ENCODE measurements at regions not wholly inside any gene's neighbourhood (a gene's known extent, or its start where the extent isn't known, plus 50 kb on each side); places are given as distances from the start of the nearest gene placed in this dataset.

DNA sequence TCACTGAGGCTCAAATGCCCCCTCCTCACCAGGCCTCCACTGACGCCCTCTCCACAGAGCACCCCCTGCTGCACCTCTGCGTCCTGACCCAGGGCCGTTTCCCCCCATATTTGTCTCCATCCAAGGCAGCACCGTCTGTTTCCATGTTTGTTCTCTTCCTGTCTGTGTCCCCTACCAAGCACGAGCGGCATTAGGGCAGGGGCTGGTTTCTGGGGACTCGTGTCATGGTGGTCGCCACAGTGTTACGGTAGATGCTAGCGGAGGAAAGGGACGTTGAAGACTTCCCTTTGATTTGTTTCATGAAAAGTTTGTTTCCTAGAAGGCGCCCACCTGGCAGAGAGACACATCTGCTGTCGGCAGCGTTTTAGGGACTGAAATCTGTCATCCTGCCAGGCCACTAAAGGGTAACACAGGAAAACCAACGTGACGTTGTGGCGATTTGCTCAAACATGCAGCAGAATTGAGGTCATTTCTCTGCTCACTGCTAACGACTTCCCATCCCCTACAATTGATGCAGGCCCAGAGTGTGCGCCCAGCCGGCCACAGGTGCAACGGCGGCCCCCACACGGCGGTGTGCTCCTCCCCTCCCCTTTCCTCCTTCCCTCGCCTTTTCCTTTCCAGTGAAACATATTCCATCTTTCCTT lies 79.3 kb upstream of the IRX4 start:
- TF ChIP-seq, protein P1, sequence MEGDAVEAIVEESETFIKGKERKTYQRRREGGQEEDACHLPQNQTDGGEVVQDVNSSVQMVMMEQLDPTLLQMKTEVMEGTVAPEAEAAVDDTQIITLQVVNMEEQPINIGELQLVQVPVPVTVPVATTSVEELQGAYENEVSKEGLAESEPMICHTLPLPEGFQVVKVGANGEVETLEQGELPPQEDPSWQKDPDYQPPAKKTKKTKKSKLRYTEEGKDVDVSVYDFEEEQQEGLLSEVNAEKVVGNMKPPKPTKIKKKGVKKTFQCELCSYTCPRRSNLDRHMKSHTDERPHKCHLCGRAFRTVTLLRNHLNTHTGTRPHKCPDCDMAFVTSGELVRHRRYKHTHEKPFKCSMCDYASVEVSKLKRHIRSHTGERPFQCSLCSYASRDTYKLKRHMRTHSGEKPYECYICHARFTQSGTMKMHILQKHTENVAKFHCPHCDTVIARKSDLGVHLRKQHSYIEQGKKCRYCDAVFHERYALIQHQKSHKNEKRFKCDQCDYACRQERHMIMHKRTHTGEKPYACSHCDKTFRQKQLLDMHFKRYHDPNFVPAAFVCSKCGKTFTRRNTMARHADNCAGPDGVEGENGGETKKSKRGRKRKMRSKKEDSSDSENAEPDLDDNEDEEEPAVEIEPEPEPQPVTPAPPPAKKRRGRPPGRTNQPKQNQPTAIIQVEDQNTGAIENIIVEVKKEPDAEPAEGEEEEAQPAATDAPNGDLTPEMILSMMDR (IDR thresholded peaks at IDR 0.05): no peak
- intact Hi-C loops (cut with DNase I): no loop called here
- no peak overlapping the region for H3K4me3 ChIP-seq
- H3K36me3 ChIP-seq: no peaks in the 10 kb centered on the region
- DNase-seq: no peak
- no peak for ATAC-seq
- H3K9me3 ChIP-seq: no peaks in the 10 kb centered on the region
- no peaks in the 10 kb centered on the region for H3K27me3 ChIP-seq
- H3K4me1 ChIP-seq: no peaks in the 10 kb centered on the region
- no peak overlapping the region for H3K27ac ChIP-seq

DNA sequence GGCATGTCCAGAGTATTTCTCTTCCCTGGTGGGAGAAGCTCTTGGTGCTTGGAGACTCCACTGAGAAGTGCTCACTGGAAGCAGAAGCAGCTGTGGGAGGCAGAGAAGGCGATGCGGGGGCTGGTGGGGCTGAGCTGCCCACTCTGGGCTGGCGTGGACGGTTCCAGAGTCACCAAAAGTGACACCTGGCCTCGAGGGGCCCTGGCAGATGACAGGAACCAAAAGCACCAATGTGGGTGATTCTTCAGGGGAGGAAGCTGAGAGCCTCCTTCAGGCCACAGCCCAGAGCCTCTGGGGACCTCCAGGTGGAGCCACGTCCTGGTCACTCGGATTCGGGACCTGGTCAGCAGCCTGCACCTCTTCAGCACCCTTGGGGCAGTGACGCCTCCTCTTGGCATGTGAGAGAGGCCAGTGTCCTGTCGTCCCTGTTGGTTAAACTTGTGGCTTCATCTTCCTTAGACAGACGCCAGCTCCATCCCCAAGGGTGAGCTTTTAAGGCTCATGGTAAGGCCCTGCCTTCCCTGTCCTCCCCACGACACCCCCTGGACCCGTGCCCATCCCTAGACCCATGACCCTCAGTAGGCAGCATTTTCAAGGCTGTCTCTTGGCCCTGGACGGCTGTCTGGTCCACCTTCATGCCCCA lies 78.7 kb upstream of the IRX4 start:
- no peaks in the 10 kb centered on the region for H3K36me3 ChIP-seq
- intact Hi-C loops (cut with DNase I): no loop called here
- no peaks in the 10 kb centered on the region for H3K4me1 ChIP-seq
- no peak overlapping the region for H3K27ac ChIP-seq
- no peak overlapping the region for H3K4me3 ChIP-seq
- no peak for DNase-seq
- H3K27me3 ChIP-seq: no peaks in the 10 kb centered on the region
- H3K9me3 ChIP-seq: no peaks in the 10 kb centered on the region
- TF ChIP-seq, protein P1 (IDR thresholded peaks at IDR 0.05): no peak
- ATAC-seq: no peak

DNA sequence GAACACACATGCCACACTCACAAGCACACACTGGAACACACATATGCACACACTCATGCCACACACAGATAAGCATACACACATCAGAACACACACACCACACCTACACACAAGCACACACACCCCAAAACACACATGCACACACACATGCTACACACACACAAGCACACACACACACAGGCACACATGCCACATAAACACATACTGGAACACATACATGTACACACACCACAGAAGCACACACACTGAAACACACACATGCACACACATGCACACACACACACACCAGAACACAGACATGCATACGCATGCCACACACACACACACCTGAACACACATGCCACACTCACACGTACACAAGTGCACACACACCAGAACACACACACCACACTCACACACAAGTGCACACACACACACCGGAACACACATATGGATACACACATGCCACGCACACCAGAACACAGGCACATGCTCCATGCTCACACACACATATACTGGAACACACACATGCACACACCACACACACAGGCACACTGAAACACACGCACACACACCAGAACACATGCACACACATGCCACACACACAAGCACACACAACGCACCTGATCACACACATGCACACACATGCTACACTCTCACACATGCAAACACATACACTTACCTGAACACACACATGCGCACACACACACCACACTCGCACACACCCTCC lies 78.0 kb upstream of the IRX4 start:
- intact Hi-C loops (cut with DNase I): no loop called here
- Histone ChIP-seq H3K27ac (no peak overlapping the region), H3K36me3 (no peaks in the 10 kb centered on the region), H3K9me3 (no peaks in the 10 kb centered on the region), H3K27me3 (no peaks in the 10 kb centered on the region), H3K4me3 (no peak overlapping the region), H3K4me1 (no peaks in the 10 kb centered on the region)
- no peak for ATAC-seq
- TF ChIP-seq, protein P1 (IDR thresholded peaks at IDR 0.05): no peak
- no peak for DNase-seq

DNA sequence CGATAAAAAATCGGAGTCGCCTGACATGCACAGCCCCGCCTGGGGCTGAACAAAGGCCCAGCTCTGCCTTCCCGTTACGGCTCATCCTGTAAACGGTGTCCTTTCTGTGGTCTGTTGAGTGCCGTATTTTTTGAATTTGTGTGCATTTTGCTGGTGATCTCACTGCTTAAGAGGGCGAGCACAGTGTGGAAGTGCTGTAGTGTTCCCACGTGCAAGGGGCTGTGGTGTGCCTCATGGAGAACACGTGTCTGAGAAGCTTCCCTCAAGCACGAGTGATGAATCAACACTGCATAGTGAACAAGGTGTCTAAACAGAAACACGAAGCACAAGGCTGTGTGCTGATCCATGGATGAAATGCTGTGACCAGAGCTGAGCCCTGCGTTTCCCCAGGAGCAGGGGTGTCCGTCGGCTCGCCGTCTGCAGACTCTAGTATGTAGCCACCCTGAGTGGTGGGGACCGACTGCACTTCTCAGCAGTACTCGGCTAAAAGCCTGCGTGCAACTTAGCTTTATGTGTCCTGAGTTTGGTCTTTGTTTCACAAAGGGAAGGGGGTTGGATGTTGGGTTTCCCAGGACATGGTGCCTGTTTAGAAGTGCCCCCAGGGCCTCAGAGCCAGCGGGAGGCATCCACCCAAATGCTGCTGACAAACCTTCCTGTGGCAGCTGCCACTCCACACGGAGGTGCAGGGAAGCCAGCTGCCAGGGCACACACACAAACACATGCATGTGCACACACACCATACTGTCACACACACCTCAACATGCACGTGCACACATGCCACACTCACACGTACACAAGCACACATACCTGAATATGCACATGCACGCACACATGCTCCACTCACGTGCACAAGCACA lies 77.2 kb upstream of the IRX4 start:
- DNase-seq: no peak
- Histone ChIP-seq H3K36me3 (no peaks in the 10 kb centered on the region), H3K27me3 (no peaks in the 10 kb centered on the region), H3K4me3 (no peak overlapping the region), H3K9me3 (no peaks in the 10 kb centered on the region), H3K4me1 (no peaks in the 10 kb centered on the region), H3K27ac (no peak overlapping the region)
- intact Hi-C loops (cut with DNase I): no loop called here
- TF ChIP-seq, protein P1 (IDR thresholded peaks at IDR 0.05): no peak
- no peak for ATAC-seq

DNA sequence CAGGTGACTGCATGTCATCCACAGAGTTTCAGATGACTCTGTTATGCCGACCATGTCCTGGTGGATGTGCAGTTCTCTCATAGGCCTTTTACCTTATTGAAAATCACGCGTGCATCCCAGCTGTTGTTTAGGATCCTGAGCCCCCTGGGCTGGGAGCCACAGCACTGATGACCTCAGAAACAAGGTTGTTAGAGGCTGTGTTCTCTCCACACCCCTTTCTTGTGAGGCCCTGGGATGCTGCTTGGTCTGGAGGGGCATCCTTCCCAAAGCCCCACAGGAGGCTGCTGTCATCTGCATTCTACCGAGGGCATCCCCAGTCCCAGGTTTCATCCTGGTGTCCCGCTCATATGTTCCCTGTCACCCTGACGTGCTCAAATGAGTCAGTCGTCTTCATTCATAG lies 76.5 kb upstream of the IRX4 start:
- Histone ChIP-seq H3K9me3 (no peaks in the 10 kb centered on the region), H3K4me1 (no peaks in the 10 kb centered on the region), H3K4me3 (no peak overlapping the region), H3K27me3 (no peaks in the 10 kb centered on the region), H3K27ac (no peak overlapping the region), H3K36me3 (no peaks in the 10 kb centered on the region)
- intact Hi-C loops (cut with DNase I): no loop called here
- DNase-seq (no peak), ATAC-seq (no peak)
- TF ChIP-seq, protein P1 (IDR thresholded peaks at IDR 0.05): no peak

Measured in upper lobe of right lung (tissue), 1 donor.